ENCODE measurements at regions not wholly inside any gene's neighbourhood (a gene's known extent, or its start where the extent isn't known, plus 50 kb on each side); places are given as distances from the start of the nearest gene placed in this dataset.

GRCh38 chr18:8945514-8945913, 157.0 kb upstream of the NDUFV2 start:
- Histone ChIP-seq H3K36me3 (no peaks in the 10 kb centered on the region), H3K4me3 (no peak overlapping the region), H3K27ac (no peak overlapping the region), H3K9me3 (no peaks in the 10 kb centered on the region), H3K4me1 (no peaks in the 10 kb centered on the region), H3K27me3 (no peaks in the 10 kb centered on the region)
- no peak for TF ChIP-seq POLR2AphosphoS5 (IDR thresholded peaks at IDR 0.05)
- no peak for TF ChIP-seq CTCF (IDR thresholded peaks at IDR 0.05)
- TF ChIP-seq POLR2A (IDR thresholded peaks at IDR 0.05) = no peak
- DNase-seq (ENCODE audit: low spot score in 2 of 2) = no peak
- intact Hi-C loops (cut with DNase I; ENCODE audit: low total_unique reads) = no loop called here

- Histone ChIP-seq H3K36me3 (no peaks in the 10 kb centered on the region), H3K27me3 (no peaks in the 10 kb centered on the region), H3K9me3 (no peaks in the 10 kb centered on the region), H3K4me3 (no peak overlapping the region), H3K27ac (no peak overlapping the region), H3K4me1 (no peaks in the 10 kb centered on the region)
- DNase-seq (ENCODE audit: low spot score in 2 of 2) = no peak
- no peak for TF ChIP-seq CTCF (IDR thresholded peaks at IDR 0.05)
- no peak for TF ChIP-seq POLR2AphosphoS5 (IDR thresholded peaks at IDR 0.05)
- no peak for TF ChIP-seq POLR2A (IDR thresholded peaks at IDR 0.05)
- intact Hi-C loops (cut with DNase I; ENCODE audit: low total_unique reads) = no loop called here
Observed at GRCh38 chr18:8946066-8946838, 156.2 kb upstream of the NDUFV2 start.

GRCh38 chr18:8947566-8947965, 154.9 kb upstream of the NDUFV2 start:
- no peaks in the 10 kb centered on the region for H3K4me1 ChIP-seq
- intact Hi-C loops (cut with DNase I; ENCODE audit: low total_unique reads) = no loop called here
- no peaks in the 10 kb centered on the region for H3K27me3 ChIP-seq
- no peak overlapping the region for H3K4me3 ChIP-seq
- H3K36me3 ChIP-seq = no peaks in the 10 kb centered on the region
- no peaks in the 10 kb centered on the region for H3K9me3 ChIP-seq
- H3K27ac ChIP-seq = no peak overlapping the region
- DNase-seq (ENCODE audit: low spot score in 2 of 2) = no peak
- no peak for TF ChIP-seq POLR2A (IDR thresholded peaks at IDR 0.05)
- no peak for TF ChIP-seq CTCF (IDR thresholded peaks at IDR 0.05)

GRCh38 chr18:8948011-8948410, 154.5 kb upstream of the NDUFV2 start:
- no peaks in the 10 kb centered on the region for H3K4me1 ChIP-seq
- TF ChIP-seq POLR2A (IDR thresholded peaks at IDR 0.05) (no peak), CTCF (IDR thresholded peaks at IDR 0.05) (no peak), POLR2AphosphoS5 (IDR thresholded peaks at IDR 0.05) (no peak)
- DNase-seq (ENCODE audit: low spot score in 2 of 2) = no peak
- no peaks in the 10 kb centered on the region for H3K36me3 ChIP-seq
- no peaks in the 10 kb centered on the region for H3K9me3 ChIP-seq
- no peaks in the 10 kb centered on the region for H3K27me3 ChIP-seq
- intact Hi-C loops (cut with DNase I; ENCODE audit: low total_unique reads) = no loop called here
- no peak overlapping the region for H3K27ac ChIP-seq
- H3K4me3 ChIP-seq = no peak overlapping the region

GRCh38 chr18:8948471-8949149, 153.9 kb upstream of the NDUFV2 start:
- Histone ChIP-seq H3K4me1 (no peaks in the 10 kb centered on the region), H3K9me3 (no peaks in the 10 kb centered on the region), H3K4me3 (no peak overlapping the region), H3K27me3 (no peaks in the 10 kb centered on the region), H3K36me3 (no peaks in the 10 kb centered on the region), H3K27ac (no peak overlapping the region)
- no peak for DNase-seq (ENCODE audit: low spot score in 2 of 2)
- no peak for TF ChIP-seq CTCF (IDR thresholded peaks at IDR 0.05)
- no peak for TF ChIP-seq POLR2A (IDR thresholded peaks at IDR 0.05)
- TF ChIP-seq POLR2AphosphoS5 (IDR thresholded peaks at IDR 0.05) = no peak
- intact Hi-C loops (cut with DNase I; ENCODE audit: low total_unique reads) = no loop called here

All from breast epithelium (tissue), 4 donors.